GM21423 (cell line): ENCODE measurements at regions not wholly inside any gene's neighbourhood (a gene's known extent, or its start where the extent isn't known, plus 50 kb on each side); places are given as distances from the start of the nearest gene placed in this dataset.

Experiments
- ATAC-seq: cut with Tn5 transposase; IDR thresholded peaks from one replicate; pipeline ENCODE4 v1.9.1; 2021; ENCODE audit warnings: mild to moderate bottlenecking, moderate library complexity; ENCODE audit not compliant: unreplicated experiment

- ATAC-seq = no peak
Measured at GRCh38 chr18:10032331-10033015, 118.7 kb downstream of the VAPA start.

GRCh38 chr18:10033016-10033399 lies 119.2 kb downstream of the VAPA start:
- ATAC-seq = no peak

GRCh38 chr18:10035281-10035991 lies 121.6 kb downstream of the VAPA start:
- no peak for ATAC-seq

GRCh38 chr18:10036479-10036878 lies 122.7 kb downstream of the VAPA start:
- no peak for ATAC-seq

GRCh38 chr18:10037181-10037580 lies 123.4 kb downstream of the VAPA start:
- ATAC-seq = no peak

GRCh38 chr18:10038268-10038667 lies 124.5 kb downstream of the VAPA start:
- ATAC-seq = no peak

- ATAC-seq = no peak
Measured at GRCh38 chr18:10040287-10041011, 126.6 kb downstream of the VAPA start.

- no peak for ATAC-seq
Measured at GRCh38 chr18:10041180-10041579, 127.4 kb downstream of the VAPA start.

- ATAC-seq = no peak
Measured at GRCh38 chr18:10042492-10042891, 128.7 kb downstream of the VAPA start.

GRCh38 chr18:10044054-10044453 lies 130.2 kb downstream of the VAPA start:
- ATAC-seq = no peak

- ATAC-seq = no peak
Measured at GRCh38 chr18:10045296-10045891, 131.6 kb downstream of the VAPA start.

GRCh38 chr18:10046178-10046807 lies 132.5 kb downstream of the VAPA start:
- ATAC-seq = no peak

GRCh38 chr18:10047237-10047636 lies 133.4 kb downstream of the VAPA start:
- ATAC-seq = no peak

GRCh38 chr18:10049747-10050146 lies 135.9 kb downstream of the VAPA start:
- no peak for ATAC-seq

- ATAC-seq = no peak
Measured at GRCh38 chr18:10050956-10051355, 137.1 kb downstream of the VAPA start.

- ATAC-seq = no peak
Measured at GRCh38 chr18:10051877-10052631, 138.2 kb downstream of the VAPA start.

GRCh38 chr18:10052871-10053270 lies 139.1 kb downstream of the VAPA start:
- ATAC-seq = no peak

GRCh38 chr18:10053861-10054260 lies 140.0 kb downstream of the VAPA start:
- ATAC-seq = no peak

GRCh38 chr18:10054366-10054765 lies 140.6 kb downstream of the VAPA start:
- ATAC-seq = no peak

GRCh38 chr18:10055125-10055750 lies 141.4 kb downstream of the VAPA start:
- no peak for ATAC-seq
